Heart right ventricle (tissue), 16 donors: ENCODE measurements at regions not wholly inside any gene's neighbourhood (a gene's known extent, or its start where the extent isn't known, plus 50 kb on each side); places are given as distances from the start of the nearest gene placed in this dataset.

Source experiments
- ATAC-seq, 8 donors: fragments of 200-7000 bp; cut with Tn5 transposase; one replicate each; pipeline ENCODE4 v1.9.1; 2020; ENCODE audit warnings: mild to moderate bottlenecking in 8 of 8, moderate library complexity in 8 of 8, moderate number of reproducible peaks in 1 of 8
- DNase-seq, 2 donors: peaks; one replicate each; pipeline ENCODE4 v3.0.0-alpha.2; 2020
- H3K27ac ChIP-seq, 10 donors: fragments of 200-600 bp; sonication (generic) in 2 of 10; one replicate each; pipeline versions ENCODE4 v1.5.0 to v1.8.0; 2020 to 2022; ENCODE audit warnings: mild to moderate bottlenecking in 3 of 10
- H3K27me3 ChIP-seq, 7 donors: fragments of 200-600 bp; one replicate each; pipeline ENCODE4 v1.8.0; 2021 to 2022; ENCODE audit warnings: mild to moderate bottlenecking in 2 of 7
- H3K36me3 ChIP-seq, 9 donors: fragments of 200-600 bp; sonication (generic) in 1 of 9; one replicate each; pipeline versions ENCODE4 v1.5.0 to v1.8.0; 2020 to 2022; ENCODE audit warnings: mild to moderate bottlenecking in 2 of 9
- H3K4me1 ChIP-seq, 9 donors: fragments of 200-600 bp; sonication (generic) in 1 of 9; one replicate each; pipeline versions ENCODE4 v1.5.0 to v1.8.0; 2020 to 2022; ENCODE audit warnings: mild to moderate bottlenecking in 4 of 9
- H3K4me3 ChIP-seq, 10 donors: fragments of 200-600 bp; sonication (generic) in 2 of 10; one replicate each; pipeline versions ENCODE4 v1.5.0 to v1.8.0; 2020 to 2022; ENCODE audit warnings: mild to moderate bottlenecking in 7 of 10, moderate library complexity in 2 of 10
- H3K9me3 ChIP-seq, 11 donors: fragments of 200-600 bp in 10 of 11; sonication (generic) in 2 of 11; one replicate each; pipeline versions ENCODE4 v1.5.0 to v1.8.0; 2013 to 2022; ENCODE audit warnings: mild to moderate bottlenecking in 2 of 11, control low read depth in 1 of 11, moderate library complexity in 1 of 11
- CTCF ChIP-seq, 9 donors: fragments of 200-600 bp; sonication (generic) in 2 of 9; IDR thresholded peaks; one replicate each; pipeline versions ENCODE4 v1.5.0 to v1.8.0; 2021 to 2022; ENCODE audit warnings: antibody characterized with exemption in 9 of 9, mild to moderate bottlenecking in 5 of 9, moderate library complexity in 1 of 9
- WGBS, 2 donors: extraction: QIAGEN DNeasy Blood & Tissue Kit; methylation state at CpG; one replicate each; pipeline ENCODE4 v1.1.7; 2013; ENCODE audit warnings: inconsistent platforms in 1 of 2; 5-methylcytosine and 5-hydroxymethylcytosine counted together
- intact Hi-C, 10 donors: fragments of 100-400 bp; cut with DNase I; formaldehyde crosslinking; loops; one replicate each; pipeline versions ENCODE4 v1.11.1 to v1.14.2; 2022
- donor health status: Arrhythmogenic right ventricular cardiomyopathy.
- donor health status: ischemic (EF 13 %, LVEDD 7.1; RV severe dilation, severe dysfunction).
- donor health status: healthy with polysubstance abuse.
- donor health status: DM: no; HTN: yes; CAD: no.
- donor health status: DM: no; HTN: no; CAD: no.
- donor health status: ischemic (EF 25% LVEDD 6.9; RV normal size, moderate dysfunction).
- donor health status: ischemic (EF 25% LVEDD 5.7; RV mildly dilated, moderate dysfunction).
- donor health status: healthy.
- donor health status: DM: yes; HTN: yes; CAD: no.
- donor health status: Ischemic cardiomyopathy.
- donor health status: ischemic (EF 35%, LVEDD 5.7; RV mildly dilated, moderate dysfunction).
- donor health status: nonischemic (EF 11% LVEDD 7.7; RV severe dilation, severe dysfunction).
- donor health status: DM: yes; HTN: yes; CAD: no.
- donor health status: PGD.
- donor health status: ischemic (EF 29% LVEDD 5.4; RV normal size, mild dysfunction).
- donor health status: nonischemic (EF 23%, LVEDD 6.1; RV moderate dilation, normal function).

GRCh38 chr2:228841475-228841874, 429.6 kb downstream of the PID1 start:
- intact Hi-C loops = loop anchor here in 1 of 10 donors (2.0 kb wide), 1 partner anchor 71 kb away; no protein-coding TSS in a partner anchor
- Histone ChIP-seq H3K4me3 (no peak overlapping the region), H3K9me3 (no peaks in the 10 kb centered on the region), H3K27me3 (no peaks in the 10 kb centered on the region), H3K4me1 (peaks cover 0 to 2% (median 0%) of the 10 kb centered on the region in 9 donors), H3K36me3 (no peaks in the 10 kb centered on the region), H3K27ac (peak overlapping the region in 7 of 10 donors; percentile 3 to 47 (median 27))
- DNase-seq (no peak), ATAC-seq (peak in 3 of 8 donors; percentile 41 to 54 (median 50))
- TF ChIP-seq CTCF (IDR thresholded peaks at IDR 0.05) = no peak
- 62 to 74% methylated on average over 5 of the region's 5 CpGs for WGBS, 2 donors

GRCh38 chr2:228840743-228841114, 430.4 kb downstream of the PID1 start:
- Histone ChIP-seq H3K36me3 (no peaks in the 10 kb centered on the region), H3K27me3 (no peaks in the 10 kb centered on the region), H3K27ac (peak overlapping the region in 4 of 10 donors; percentile 3 to 47 (median 44)), H3K9me3 (no peaks in the 10 kb centered on the region), H3K4me3 (peak overlapping the region in 1 of 10 donors; percentile 20), H3K4me1 (peaks cover 0 to 2% (median 0%) of the 10 kb centered on the region in 9 donors)
- TF ChIP-seq CTCF (IDR thresholded peaks at IDR 0.05) = no peak
- WGBS, 2 donors = 89 to 95% methylated on average over 4 of the region's 4 CpGs
- DNase-seq (no peak), ATAC-seq (peak in 1 of 8 donors; percentile 38)
- intact Hi-C loops = loop anchor here in 1 of 10 donors (2.0 kb wide), 1 partner anchor 70 kb away; no protein-coding TSS in a partner anchor

GRCh38 chr2:228840113-228840742, 430.9 kb downstream of the PID1 start:
- intact Hi-C loops = loop anchor here in 1 of 10 donors (2.0 kb wide), 1 partner anchor 69 kb away; no protein-coding TSS in a partner anchor
- Histone ChIP-seq H3K27me3 (no peaks in the 10 kb centered on the region), H3K4me3 (peak overlapping the region in 1 of 10 donors; percentile 20), H3K36me3 (no peaks in the 10 kb centered on the region), H3K9me3 (no peaks in the 10 kb centered on the region), H3K4me1 (peaks cover 0 to 2% (median 0%) of the 10 kb centered on the region in 9 donors), H3K27ac (peak overlapping the region in 1 of 10 donors; percentile 3)
- DNase-seq (no peak), ATAC-seq (no peak)
- WGBS, 2 donors = 82 to 83% methylated on average over 6 of the region's 6 CpGs
- TF ChIP-seq CTCF (IDR thresholded peaks at IDR 0.05) = no peak

GRCh38 chr2:228839421-228839876, 431.6 kb downstream of the PID1 start:
- TF ChIP-seq CTCF (IDR thresholded peaks at IDR 0.05) = no peak
- H3K36me3 ChIP-seq = no peaks in the 10 kb centered on the region
- WGBS, 2 donors = 45 to 46% methylated on average over 3 of the region's 3 CpGs
- ATAC-seq = peak in 1 of 8 donors; percentile 29
- no peak overlapping the region for H3K4me3 ChIP-seq
- no peaks in the 10 kb centered on the region for H3K27me3 ChIP-seq
- H3K4me1 ChIP-seq = peaks cover 0 to 2% (median 0%) of the 10 kb centered on the region in 9 donors
- DNase-seq = no peak
- H3K9me3 ChIP-seq = no peaks in the 10 kb centered on the region
- intact Hi-C loops = no loop called here
- no peak overlapping the region for H3K27ac ChIP-seq
